ENCODE measurements at regions not wholly inside any gene's neighbourhood (a gene's known extent, or its start where the extent isn't known, plus 50 kb on each side); places are given as distances from the start of the nearest gene placed in this dataset.

- H3K9me3 ChIP-seq = no peaks in the 10 kb centered on the region
- intact Hi-C loops (cut with DNase I) = no loop called here
- FAIRE-seq (no peak), DNase-seq (no peak), ATAC-seq (no peak)
- H3K27ac ChIP-seq = no peak overlapping the region
- whole genome bisulfite sequencing, 2 donors = 78 to 81% methylated on average over 25 of the region's 25 CpGs
- no peaks in the 10 kb centered on the region for H3K4me1 ChIP-seq
- H3K27me3 ChIP-seq = peaks cover 0 to 11% (median 1%) of the 10 kb centered on the region in 4 donors
- no peaks in the 10 kb centered on the region for H3K36me3 ChIP-seq
- no peak overlapping the region for H3K4me3 ChIP-seq
- no peak for TF ChIP-seq CTCF (IDR thresholded peaks at IDR 0.05)
These were observed 674.3 kb downstream of the TMEM121 start for GRCh38 chr14:106200541-106201315.

- intact Hi-C loops (cut with DNase I) = no loop called here
- no peak for TF ChIP-seq CTCF (IDR thresholded peaks at IDR 0.05)
- no peak for ATAC-seq
These were observed 675.0 kb downstream of the TMEM121 start for GRCh38 chr14:106201376-106201775.

GRCh38 chr14:106203438-106203837 is 677.1 kb downstream of the TMEM121 start:
- no peak overlapping the region for H3K27ac ChIP-seq
- H3K9me3 ChIP-seq = no peaks in the 10 kb centered on the region
- H3K36me3 ChIP-seq = no peaks in the 10 kb centered on the region
- no peak for TF ChIP-seq CTCF (IDR thresholded peaks at IDR 0.05)
- 58 to 72% methylated on average over 9 of the region's 9 CpGs for WGBS, 2 donors
- ATAC-seq = no peak
- no peaks in the 10 kb centered on the region for H3K4me1 ChIP-seq
- no peak overlapping the region for H3K4me3 ChIP-seq
- no peak for FAIRE-seq
- H3K27me3 ChIP-seq = no peaks in the 10 kb centered on the region
- intact Hi-C loops (cut with DNase I) = no loop called here
- DNase-seq = no peak

More at GRCh38 chr14:106201376-106201775, 675.0 kb downstream of the TMEM121 start:
- Histone ChIP-seq H3K4me3 (no peak overlapping the region), H3K9me3 (no peaks in the 10 kb centered on the region), H3K36me3 (no peaks in the 10 kb centered on the region), H3K4me1 (no peaks in the 10 kb centered on the region), H3K27me3 (peaks cover 0 to 8% (median 1%) of the 10 kb centered on the region in 4 donors), H3K27ac (no peak overlapping the region)
- FAIRE-seq (no peak), DNase-seq (no peak)
- WGBS, 2 donors = 52 to 56% methylated on average over 2 of the region's 2 CpGs

- H3K4me3 ChIP-seq = no peak overlapping the region
- no peaks in the 10 kb centered on the region for H3K9me3 ChIP-seq
- no peak overlapping the region for H3K27ac ChIP-seq
- DNase-seq = peak in 1 of 6 donors; percentile 40
- intact Hi-C loops (cut with DNase I) = no loop called here
- WGBS, 2 donors = 72 to 75% methylated on average over 18 of the region's 18 CpGs
- no peak for ATAC-seq
- TF ChIP-seq CTCF (IDR thresholded peaks at IDR 0.05) = no peak
- no peaks in the 10 kb centered on the region for H3K36me3 ChIP-seq
- no peaks in the 10 kb centered on the region for H3K27me3 ChIP-seq
- no peak for FAIRE-seq
- H3K4me1 ChIP-seq = no peaks in the 10 kb centered on the region
These were observed 677.7 kb downstream of the TMEM121 start for GRCh38 chr14:106204063-106204462.

- no peak overlapping the region for H3K4me3 ChIP-seq
- no peak for FAIRE-seq
- no peaks in the 10 kb centered on the region for H3K36me3 ChIP-seq
- H3K4me1 ChIP-seq = no peaks in the 10 kb centered on the region
- no peak for TF ChIP-seq CTCF (IDR thresholded peaks at IDR 0.05)
- no peaks in the 10 kb centered on the region for H3K9me3 ChIP-seq
- intact Hi-C loops (cut with DNase I) = no loop called here
- H3K27ac ChIP-seq = no peak overlapping the region
- 42 to 47% methylated on average over 1 of the region's 1 CpG for WGBS, 2 donors
- peaks cover 0 to 4% (median 0%) of the 10 kb centered on the region in 4 donors for H3K27me3 ChIP-seq
- no peak for DNase-seq
- no peak for ATAC-seq
These were observed 680.9 kb downstream of the TMEM121 start for GRCh38 chr14:106207316-106207715.
